Iris pigment epithelial cell (primary cell): ENCODE measurements at regions not wholly inside any gene's neighbourhood (a gene's known extent, or its start where the extent isn't known, plus 50 kb on each side); places are given as distances from the start of the nearest gene placed in this dataset.
A peak's percentile ranks its signal among the peaks of the same experiment; 100 is the strongest.

Experiments used
- DNase-seq: peaks from one replicate; pipeline ENCODE4 v3.0.0-alpha.2; 2011; ENCODE audit warnings: low read depth

DNA sequence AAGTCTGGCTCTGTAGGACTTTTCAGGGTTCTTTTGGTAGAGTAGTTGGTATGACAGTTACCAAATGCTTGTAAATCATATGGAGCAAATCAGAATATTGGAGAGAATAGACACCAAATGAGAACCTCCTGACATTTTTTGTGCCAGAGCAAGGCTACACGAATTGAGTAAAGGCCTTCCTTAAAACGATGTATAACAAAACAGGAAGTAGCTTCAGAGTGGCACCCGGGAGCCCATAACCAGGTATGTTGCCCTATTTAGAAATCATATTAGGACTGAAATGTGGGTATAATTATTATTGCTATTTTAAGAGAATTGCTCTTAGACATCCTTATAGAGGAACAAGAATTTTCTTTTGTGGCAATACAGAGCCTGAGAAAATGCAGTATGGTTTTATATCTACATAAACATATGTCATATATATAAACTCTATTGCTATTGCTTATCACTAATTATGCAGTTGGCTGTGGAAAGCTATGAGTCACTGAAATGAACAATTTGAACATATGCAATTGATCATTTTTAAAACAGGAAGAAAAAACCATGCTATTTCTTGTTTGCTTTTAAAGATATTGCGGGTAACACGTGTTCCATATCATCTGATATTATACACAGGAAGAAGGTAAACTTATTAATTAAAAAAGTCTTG is 197.4 kb upstream of the MTPN start:
- DNase-seq, result no peak

DNA sequence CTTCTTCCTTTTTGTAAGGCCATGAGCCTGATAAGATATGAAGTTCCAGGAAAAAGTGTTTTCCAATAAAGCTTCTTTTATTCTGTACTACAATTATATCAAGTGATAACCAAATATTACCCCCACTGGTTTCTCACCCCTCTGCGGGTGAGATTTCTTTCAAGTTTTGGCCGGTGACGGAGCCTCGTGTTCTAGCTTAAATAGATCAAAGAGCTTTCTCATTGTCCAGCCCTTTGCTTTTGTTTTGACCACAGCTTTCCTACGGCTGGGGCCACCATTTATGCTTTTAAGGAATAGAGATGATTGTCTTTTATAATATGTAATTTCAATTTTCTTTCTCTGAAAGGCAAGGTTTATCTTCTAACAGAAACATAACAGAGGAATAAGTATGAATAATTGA is 196.7 kb upstream of the MTPN start:
- no peak for DNase-seq

DNA sequence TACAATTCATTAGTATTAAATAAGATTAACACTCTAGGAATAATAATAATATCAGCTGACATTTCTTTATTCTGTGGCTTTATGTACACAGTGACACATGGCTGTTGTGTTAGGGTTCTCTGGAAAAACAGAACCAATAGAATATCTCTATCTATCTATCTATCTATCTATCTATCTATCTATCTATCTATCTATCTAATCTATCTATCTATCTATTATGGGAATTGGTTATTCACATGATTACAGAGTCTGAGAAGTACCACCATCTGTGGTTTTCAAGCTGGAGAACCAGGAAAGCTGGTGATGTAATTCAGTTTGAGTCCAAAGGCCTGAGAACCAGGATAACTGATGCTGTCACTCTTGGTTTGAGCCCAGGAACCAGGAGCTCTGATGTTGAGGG is 194.1 kb upstream of the MTPN start:
- DNase-seq, result no peak

DNA sequence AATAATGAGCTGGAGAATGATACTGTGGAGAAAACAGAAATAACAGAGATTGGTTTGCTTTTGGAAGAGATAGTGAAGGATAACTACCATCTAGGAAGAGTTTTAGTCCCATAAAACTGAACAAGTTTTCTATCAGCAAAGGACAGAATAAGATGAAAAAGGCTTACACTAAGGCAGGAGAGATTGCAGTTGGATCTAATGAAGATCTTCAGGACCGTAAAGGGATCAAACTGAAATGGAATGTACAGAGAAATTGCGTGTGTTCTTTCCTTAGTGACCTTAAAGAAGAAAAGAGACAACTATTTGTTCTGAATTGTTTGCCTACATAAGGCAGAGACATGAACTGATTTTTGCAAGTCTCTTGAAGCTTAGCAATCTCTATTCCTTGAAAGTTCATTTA is 191.7 kb upstream of the MTPN start:
- no peak for DNase-seq

DNA sequence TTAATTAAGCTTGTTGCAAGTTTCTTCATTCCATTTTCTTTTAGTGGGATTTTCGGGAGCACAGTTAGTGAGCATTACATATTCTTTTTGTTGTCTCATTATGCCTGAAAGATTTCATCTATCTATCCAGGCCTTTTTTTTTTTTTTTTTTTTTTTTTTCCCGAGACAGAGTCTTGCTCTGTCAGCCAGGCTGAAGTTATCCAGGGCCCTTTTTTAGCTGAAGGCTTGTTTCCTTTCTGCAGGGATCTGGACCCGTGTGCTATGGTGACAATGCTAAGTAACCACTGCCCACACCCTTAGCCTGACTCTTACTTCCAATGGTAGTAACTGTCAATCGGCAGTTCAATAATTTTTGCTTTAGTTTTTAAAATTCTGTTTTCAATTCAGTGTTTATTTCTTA is 190.8 kb upstream of the MTPN start:
- no peak for DNase-seq

DNA sequence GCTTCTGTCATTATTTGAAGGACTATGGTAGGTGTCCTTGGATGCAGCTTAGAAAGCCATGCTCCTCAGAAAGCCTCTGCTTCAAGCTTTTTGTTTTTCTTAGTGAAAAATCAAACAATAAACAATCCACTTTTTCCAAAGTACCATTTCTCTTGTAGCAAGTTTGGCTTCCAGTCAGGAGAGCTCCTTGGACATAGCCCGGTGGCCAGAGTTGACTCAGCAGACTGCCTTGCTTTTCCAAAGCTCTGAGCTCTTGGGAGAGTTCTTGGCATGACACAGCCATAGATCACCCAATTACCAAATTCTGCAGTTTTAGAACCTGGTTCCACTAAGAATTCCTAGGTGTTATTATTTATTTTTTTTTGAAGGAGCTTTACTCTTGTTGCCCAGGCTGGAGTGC is 189.4 kb upstream of the MTPN start:
- DNase-seq, result no peak

DNA sequence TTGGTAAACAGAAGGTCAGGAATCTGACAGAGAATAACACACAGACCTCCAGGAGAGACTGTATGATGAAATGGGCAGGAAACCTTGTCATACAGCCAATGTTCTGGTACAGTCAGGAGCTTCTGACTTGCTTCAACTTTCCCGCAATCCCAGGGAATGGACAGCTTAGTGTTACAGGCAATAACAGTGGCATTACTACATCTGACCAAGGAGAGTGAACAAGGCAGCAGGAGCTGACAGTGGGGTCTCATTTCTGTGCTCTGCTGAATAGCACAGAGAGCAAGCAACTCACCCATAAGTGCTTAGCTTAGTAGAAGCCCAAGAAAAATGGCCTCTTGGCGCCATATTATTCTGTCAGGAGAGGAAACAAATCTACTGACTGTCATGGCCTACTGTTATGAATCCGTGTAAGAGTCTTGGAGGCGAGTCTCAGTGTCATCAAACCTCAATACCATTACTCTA is 186.2 kb upstream of the MTPN start:
- no peak for DNase-seq

DNA sequence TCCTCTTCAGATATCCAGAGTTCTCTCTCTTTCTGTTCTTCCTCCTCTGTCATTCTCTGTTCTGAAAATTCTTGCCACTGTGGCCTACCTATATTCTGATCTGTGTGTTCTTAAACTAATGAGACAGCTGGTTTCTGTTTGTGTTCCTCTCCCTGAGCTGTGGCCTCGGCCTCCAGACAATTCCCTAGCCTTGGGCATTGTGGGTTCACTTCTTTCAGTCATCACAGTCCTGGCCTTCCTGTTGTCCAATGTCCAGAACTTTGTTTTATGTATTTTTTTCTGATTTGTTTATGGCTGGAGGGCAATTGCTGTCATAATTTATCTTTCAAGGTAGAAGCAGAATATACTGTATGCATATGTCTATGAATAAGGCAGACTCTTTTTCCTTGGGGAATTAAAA is 173.2 kb upstream of the MTPN start:
- DNase-seq, result no peak

DNA sequence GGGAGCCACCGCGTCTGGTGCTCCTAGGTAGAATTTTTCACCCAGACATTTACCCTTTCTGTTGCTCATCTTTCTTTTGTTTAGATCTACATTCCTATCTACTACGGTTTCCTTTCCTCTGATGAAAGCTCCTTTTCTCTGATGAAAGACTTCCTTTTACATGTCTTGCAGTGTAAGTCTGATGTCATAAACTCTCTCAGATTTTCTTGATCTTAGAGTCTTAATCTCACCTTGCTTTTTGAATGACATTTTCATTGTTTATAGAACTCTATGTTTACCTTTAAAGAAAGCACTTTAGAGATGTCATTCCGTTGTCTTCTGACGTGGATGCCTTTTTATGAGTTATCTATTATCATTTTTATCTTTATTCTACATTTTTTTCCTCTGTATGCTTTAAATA is 171.8 kb upstream of the MTPN start:
- no peak for DNase-seq

DNA sequence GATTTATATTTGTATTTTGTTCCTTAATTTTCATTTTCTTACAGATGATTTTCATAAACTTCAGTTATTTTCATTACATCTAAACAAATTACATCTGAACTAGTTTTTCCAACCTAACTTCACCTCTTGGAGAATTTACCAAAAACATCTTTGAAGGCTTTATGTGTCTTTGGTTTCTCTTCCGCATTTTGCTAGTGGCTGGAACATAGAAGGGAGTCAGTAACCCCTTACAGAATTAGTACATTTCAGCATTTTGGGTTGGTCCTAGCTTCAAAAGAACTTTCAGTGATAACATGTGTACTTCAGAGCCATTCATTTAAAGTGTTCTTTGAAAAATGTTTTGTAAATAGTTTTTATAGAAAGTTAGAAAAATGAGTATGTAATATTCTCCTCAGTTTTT is 169.8 kb upstream of the MTPN start:
- DNase-seq, result no peak

DNA sequence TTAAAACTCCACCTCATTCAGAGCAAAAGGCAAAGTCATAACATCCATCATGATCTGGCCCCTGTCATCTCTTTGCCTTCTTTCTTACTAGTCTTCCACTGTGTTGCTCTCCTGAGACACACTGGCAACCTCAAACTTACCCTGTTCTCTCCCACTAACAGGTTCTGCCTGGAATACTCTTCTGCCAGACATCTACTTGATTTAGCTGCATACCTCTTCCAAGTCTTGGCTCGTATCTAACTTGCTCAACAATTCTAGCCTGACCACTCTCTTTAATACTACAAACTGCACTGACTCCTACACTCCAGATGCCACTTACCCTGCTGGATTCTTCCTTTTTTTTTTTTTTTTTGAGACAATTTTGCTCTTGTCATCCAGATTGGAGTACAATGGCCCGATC is 167.0 kb upstream of the MTPN start:
- no peak for DNase-seq

DNA sequence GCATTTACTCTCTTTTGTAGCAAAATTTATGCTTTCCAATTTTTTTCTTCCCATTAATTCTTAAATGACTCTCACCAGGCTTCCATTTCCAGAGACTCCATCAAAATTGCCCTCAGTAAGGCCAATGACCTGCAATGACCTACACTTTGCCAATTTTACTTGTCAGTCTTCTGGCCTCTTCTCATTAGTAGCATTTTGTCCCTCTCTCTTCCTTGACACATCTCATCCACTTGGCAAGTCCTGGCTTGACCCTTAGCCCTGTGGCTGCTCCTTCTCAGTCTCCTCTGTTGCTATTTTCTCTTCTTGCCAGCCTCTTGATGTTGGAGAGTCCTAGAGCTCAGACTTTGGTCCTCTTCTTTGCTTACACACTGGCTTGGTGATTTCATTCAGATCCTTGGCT is 166.1 kb upstream of the MTPN start:
- DNase-seq, result no peak

DNA sequence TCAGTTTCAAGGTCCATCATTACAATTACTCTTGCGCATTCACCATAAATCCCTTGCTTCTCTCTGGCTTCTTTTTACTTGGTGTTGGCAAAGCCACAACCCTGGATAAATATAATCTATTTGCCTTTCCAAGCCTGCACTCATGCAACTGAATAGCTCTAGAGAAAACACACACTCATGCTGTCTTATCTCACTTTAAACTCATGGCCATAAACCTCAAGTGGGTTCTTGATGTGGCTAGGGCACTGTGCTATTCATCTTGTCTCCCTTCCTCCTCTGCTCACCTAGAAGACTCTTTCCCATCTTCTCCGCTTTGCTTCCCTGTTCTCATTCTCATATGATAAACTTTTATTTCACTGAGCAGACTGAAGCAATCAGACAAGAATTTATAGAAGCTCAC is 165.4 kb upstream of the MTPN start:
- no peak for DNase-seq

DNA sequence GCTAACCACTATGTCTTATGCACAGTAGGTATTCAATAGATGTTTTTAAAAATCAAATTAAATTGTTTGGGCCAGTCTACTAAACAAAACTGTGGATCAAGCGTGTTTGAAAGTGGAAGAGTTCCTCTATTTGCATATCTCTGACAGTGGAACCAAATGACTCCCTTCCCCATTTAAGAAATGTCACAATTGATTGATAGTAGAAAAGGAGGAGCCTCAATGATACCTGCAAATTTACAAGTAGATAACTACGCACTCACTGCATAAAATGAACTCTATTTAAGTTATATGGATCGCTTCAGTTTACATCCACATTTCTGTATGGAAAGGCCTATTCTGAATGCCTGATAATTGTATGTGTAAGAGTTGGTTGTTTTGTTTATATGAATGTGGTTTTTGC is 163.3 kb upstream of the MTPN start:
- DNase-seq, result no peak

DNA sequence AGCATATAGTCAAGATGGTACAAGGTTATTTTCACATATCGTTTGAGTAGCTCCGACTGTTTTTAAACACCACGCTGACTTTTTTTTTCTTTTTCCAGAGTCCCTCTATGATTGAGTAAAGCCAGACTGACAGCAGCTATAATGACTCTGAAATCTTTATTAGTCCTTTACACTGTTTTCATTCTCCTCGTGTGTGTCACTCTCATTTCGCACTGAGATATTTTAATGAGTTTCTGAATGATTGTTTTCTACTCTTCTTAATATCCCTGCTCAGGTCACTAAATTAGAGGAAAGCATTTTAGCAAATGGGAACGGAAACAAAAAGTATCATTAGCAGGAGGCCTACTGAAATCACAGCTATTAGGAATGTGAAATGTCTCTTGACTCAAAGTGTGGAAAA is 162.3 kb upstream of the MTPN start:
- no peak for DNase-seq

DNA sequence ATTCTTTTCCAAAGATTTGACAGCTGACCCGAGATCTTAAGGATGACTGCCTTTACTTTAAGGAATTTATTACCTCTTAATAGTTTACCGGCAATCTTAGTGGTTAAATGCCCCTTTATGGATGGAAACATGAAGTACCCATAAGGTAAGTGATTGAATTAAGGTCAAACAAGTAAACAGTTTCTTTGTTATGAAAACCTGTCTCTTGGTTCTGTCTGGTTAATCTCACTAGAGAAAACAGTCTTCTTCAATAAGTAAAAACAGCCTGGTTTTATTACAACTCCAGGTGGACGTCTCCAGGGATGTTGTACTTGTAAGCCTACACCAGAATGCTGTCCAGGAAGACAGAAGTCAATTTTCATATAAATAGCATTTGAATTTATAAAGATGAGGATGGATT is 161.8 kb upstream of the MTPN start:
- DNase-seq, result no peak

DNA sequence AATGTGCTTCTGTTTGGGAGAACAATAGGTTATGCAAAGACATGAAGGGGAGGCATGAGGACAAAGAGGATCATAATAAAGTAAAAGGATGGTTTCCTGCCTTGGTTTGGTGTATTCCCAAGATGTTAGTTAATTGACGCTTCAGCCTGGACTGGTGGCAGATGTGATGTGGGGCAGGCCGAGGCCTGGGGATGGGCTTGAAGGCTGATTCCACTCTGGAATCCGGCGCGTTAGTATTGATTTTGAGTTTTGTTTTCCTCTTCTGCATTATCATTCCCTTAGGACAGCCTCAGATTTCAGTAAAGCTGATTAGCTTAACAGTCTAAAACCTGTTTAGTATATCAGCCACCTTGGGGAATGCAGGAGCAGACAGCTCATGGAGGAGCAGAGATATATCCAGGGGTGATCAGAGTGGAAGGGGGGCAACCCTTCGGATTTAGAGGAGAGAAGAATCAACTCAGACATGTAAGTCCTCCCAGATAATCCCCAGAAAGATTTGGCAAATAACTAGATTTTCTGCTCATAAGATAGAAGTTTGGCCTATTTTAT is 159.8 kb upstream of the MTPN start:
- no peak for DNase-seq

DNA sequence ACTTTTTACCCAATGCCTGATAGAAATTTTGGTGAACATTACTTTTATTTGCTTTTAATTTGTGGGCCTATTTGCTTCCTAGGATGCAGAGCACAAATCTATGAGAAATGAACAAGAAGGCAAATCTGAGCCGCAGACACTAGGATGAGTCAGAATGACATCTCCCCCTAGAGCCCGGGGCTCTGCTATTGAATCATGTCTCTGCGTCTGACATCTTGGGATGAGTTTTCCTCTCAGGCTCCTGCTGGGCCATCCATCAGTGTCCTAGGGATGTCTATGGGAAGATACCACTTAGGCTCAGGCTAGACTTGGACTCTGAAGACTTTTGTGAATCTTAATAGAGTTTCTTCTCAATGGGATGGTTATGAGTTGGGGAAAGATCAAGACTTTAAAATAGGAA is 157.3 kb upstream of the MTPN start:
- peak; percentile 35 for DNase-seq

DNA sequence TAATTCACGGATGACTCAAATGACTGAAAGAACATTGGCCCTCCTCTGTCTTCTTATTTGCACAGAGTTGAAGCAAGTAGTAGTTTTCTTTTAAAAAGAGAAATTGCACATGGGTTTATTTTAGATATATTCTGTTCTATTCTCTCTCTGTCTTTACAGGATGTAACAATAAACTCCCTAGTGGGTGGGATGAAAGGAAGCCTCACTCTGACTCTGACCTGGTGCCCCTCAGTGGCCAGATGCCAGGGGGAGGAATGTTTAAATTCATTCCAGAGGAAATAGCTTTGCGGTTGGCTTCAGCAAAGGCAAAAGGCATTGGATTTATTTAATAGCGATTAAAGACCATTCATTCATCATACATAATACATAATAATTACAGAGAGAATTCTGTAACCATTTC is 156.4 kb upstream of the MTPN start:
- DNase-seq, result peak; percentile 16

DNA sequence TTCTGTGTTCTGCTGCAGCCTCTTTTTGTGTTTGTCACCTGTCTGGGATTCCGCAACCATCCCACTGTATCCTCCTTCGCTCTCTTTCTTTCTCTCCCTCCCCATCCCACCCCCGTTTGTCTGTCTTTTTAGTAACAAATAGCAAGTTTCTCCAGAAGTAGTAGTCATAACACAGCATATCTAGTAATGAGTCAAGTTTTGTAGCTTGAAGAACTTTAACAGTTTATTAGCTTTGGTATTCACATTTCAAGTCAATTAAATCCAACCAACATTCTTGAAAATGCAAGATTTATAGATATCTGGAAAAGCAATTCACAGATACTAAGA is 154.1 kb upstream of the MTPN start:
- no peak for DNase-seq

DNA sequence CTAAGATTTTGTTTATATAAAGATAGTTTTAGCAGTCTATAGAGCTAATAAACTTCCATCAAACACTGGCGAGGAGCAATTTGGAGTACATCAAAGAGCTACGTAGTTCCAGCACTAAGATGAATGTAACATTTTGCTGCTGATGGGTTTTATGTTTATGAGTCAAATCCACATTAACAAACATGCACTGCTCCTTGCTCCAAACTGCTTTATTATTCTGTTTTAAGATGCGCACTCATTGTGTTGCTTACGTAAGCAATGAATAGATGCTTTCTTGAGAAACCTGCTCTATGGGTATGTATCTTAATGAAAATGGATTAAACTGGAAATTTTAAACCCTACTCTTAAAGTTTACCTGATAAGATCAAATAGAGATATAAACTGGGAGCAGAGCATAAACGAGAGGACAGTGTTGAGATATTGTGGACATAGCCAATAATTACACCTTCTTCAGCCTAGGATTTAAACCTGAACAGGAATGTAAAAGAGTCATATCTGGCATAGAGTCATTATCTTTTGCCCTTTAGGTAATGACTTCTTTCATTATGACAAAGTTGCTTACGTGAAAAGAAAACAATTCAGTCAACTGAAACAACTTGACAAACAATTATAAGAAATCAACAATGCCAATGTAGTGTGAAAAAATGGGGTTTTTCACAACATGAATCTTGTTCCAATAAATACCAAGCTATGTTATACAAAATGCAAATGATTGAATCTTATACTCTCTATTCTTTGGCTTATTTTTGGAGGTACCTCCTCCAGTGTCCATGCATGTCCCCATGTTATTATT is 153.5 kb upstream of the MTPN start:
- no peak for DNase-seq

DNA sequence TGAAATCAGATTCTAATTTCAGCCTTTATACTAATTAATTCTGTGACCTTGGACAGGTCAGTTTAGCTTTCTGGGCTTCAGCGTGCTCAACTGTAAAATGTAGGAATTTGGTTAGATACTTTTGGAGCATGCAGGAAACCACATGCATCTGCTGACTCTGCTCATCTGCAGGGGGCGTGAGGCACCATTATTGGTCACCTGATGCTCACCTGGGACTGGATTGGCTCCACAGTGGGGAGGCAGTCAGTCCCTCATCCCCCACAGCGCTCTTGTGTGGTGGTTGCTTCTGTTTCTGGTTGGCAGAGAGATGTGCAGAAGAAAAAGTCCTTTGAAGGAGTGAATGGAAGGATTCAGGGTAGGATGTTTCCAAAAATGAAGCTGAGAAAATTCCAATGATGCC is 150.9 kb upstream of the MTPN start:
- DNase-seq, result no peak

DNA sequence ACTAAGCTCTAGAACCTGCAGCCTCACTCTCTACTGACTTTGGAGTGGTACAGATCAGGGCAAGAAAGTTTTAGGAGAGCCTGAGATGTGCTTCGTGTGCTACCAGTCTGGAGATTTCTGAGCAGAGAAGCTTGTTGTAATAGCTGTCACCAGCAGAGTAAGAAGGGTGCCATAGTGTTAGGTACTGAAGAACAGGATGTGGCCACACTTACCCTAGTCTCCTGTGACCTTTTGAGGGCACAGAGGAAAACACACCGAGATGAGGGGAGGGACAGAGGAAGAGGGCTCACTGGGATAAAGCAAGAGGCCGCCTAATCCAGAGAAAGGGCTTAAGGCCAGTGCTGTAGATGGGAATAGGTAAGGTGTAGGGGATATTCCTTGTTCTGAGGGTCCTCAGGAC is 146.2 kb upstream of the MTPN start:
- DNase-seq, result no peak

DNA sequence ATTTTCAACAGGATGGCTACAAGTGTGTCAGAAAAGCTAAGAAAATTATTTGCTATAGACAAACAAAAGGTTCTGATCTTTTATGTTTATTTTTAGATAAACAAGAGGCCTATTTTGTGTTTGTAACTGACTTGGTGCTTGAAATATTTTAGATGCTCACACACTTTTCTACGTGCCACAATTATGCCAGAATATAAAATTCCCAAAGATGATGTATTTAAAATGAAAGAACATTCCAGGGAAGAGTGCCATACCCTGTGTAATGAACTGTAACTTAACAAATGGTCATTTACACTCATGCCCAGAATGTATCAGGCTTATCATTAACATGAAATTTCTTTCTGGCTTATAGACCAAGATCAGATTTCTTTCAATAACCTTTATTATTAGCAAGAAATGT is 144.9 kb upstream of the MTPN start:
- no peak for DNase-seq
